ENCODE measurements at regions not wholly inside any gene's neighbourhood (a gene's known extent, or its start where the extent isn't known, plus 50 kb on each side); places are given as distances from the start of the nearest gene placed in this dataset.

DNA sequence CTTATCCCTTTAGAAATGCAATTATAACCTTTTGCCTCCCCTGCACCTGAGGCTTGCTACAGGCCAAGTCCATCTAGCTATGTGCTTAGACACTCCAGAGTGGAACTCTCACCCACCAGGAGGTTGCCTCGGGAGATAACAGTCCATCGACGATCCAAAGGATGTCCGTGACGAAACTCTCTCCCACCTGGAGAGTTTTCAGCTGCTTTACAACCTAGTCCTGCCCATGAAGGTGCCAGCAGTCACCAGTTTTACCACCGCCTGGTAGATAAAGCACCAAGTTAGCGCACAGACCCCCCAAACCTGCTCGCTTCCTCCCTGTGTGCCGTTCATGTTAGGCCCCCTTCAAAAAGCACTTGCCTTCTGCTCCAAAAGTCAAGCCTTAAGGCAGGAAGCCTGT, 53.1 kb upstream of the SHISAL1 start:
- Histone ChIP-seq H3K27me3 (ENCODE audit: insufficient read depth, poor library complexity, severe bottlenecking) (no peaks in the 10 kb centered on the region), H3K9me3 (ENCODE audit: severe bottlenecking) (no peaks in the 10 kb centered on the region), H3K4me1 (ENCODE audit: insufficient read depth, poor library complexity, severe bottlenecking) (peaks cover 23% of the 10 kb centered on the region), H3K4me3 (ENCODE audit: severe bottlenecking) (no peak overlapping the region), H3K27ac (ENCODE audit: poor library complexity, severe bottlenecking) (peak overlapping the region; percentile 98), H3K36me3 (ENCODE audit: low read depth) (no peaks in the 10 kb centered on the region)
- DNase-seq (ENCODE audit: low spot score) (peak; percentile 9), ATAC-seq (ENCODE audit: low read depth) (no peak)
- TF ChIP-seq, protein P1, sequence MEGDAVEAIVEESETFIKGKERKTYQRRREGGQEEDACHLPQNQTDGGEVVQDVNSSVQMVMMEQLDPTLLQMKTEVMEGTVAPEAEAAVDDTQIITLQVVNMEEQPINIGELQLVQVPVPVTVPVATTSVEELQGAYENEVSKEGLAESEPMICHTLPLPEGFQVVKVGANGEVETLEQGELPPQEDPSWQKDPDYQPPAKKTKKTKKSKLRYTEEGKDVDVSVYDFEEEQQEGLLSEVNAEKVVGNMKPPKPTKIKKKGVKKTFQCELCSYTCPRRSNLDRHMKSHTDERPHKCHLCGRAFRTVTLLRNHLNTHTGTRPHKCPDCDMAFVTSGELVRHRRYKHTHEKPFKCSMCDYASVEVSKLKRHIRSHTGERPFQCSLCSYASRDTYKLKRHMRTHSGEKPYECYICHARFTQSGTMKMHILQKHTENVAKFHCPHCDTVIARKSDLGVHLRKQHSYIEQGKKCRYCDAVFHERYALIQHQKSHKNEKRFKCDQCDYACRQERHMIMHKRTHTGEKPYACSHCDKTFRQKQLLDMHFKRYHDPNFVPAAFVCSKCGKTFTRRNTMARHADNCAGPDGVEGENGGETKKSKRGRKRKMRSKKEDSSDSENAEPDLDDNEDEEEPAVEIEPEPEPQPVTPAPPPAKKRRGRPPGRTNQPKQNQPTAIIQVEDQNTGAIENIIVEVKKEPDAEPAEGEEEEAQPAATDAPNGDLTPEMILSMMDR (IDR thresholded peaks at IDR 0.05; ENCODE audit: poor library complexity, severe bottlenecking): no peak

DNA sequence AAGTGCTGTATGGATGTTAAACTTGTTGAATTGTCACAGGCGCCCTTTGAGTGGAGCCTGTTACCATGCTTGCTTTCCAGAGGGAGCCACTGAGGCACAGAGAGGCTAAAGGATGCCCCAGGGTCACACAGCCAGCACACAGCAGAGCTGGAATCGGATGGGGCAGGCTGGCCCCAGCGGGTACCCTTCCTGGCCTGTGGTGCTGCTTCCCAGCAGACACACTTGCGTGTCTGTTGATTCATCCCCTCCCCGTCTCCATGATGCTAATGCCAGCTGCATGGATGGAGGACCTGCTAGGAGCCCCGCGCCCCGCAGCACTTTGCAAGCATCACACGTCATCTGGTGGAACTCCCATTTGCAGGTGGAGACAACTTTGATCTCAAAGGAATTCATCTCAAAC, 52.4 kb upstream of the SHISAL1 start:
- no peak overlapping the region for H3K4me3 ChIP-seq (ENCODE audit: severe bottlenecking)
- no peak for ATAC-seq (ENCODE audit: low read depth)
- no peaks in the 10 kb centered on the region for H3K36me3 ChIP-seq (ENCODE audit: low read depth)

DNA sequence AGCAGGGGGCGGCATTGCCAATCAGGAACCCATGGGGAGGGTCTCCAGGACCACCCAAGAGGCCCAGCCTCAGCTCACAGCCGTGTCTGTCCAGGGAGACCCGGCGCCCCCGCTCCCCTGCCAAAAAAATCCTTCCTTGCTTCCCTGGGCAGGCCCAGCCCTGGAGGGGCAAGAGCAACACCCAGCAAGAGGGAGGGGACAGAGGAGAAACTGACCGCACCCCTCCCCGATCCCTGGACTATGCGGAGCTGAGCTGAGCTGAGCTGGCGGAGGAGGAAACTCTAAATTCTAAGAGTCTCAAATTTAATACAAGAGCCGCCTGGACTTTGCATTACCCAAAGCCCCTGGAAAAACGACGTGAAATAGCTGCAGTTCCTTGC, 52.0 kb upstream of the SHISAL1 start:
- H3K9me3 ChIP-seq (ENCODE audit: severe bottlenecking): no peaks in the 10 kb centered on the region
- TF ChIP-seq, protein P1 (IDR thresholded peaks at IDR 0.05; ENCODE audit: poor library complexity, severe bottlenecking): no peak
- DNase-seq (ENCODE audit: low spot score) (peak; percentile 33), ATAC-seq (ENCODE audit: low read depth) (no peak)
- H3K36me3 ChIP-seq (ENCODE audit: low read depth): no peaks in the 10 kb centered on the region
- H3K4me1 ChIP-seq (ENCODE audit: insufficient read depth, poor library complexity, severe bottlenecking): peaks cover 33% of the 10 kb centered on the region
- peak overlapping the region; percentile 98 for H3K27ac ChIP-seq (ENCODE audit: poor library complexity, severe bottlenecking)
- no peak overlapping the region for H3K4me3 ChIP-seq (ENCODE audit: severe bottlenecking)
- no peaks in the 10 kb centered on the region for H3K27me3 ChIP-seq (ENCODE audit: insufficient read depth, poor library complexity, severe bottlenecking)

More for the DNA sequence above, 52.4 kb upstream of the SHISAL1 start:
- Histone ChIP-seq H3K27ac (ENCODE audit: poor library complexity, severe bottlenecking) (peak overlapping the region; percentile 98), H3K9me3 (ENCODE audit: severe bottlenecking) (no peaks in the 10 kb centered on the region), H3K4me1 (ENCODE audit: insufficient read depth, poor library complexity, severe bottlenecking) (peaks cover 29% of the 10 kb centered on the region), H3K27me3 (ENCODE audit: insufficient read depth, poor library complexity, severe bottlenecking) (no peaks in the 10 kb centered on the region)
- TF ChIP-seq, protein P1 (IDR thresholded peaks at IDR 0.05; ENCODE audit: poor library complexity, severe bottlenecking): no peak
- peak; percentile 25 for DNase-seq (ENCODE audit: low spot score)

DNA sequence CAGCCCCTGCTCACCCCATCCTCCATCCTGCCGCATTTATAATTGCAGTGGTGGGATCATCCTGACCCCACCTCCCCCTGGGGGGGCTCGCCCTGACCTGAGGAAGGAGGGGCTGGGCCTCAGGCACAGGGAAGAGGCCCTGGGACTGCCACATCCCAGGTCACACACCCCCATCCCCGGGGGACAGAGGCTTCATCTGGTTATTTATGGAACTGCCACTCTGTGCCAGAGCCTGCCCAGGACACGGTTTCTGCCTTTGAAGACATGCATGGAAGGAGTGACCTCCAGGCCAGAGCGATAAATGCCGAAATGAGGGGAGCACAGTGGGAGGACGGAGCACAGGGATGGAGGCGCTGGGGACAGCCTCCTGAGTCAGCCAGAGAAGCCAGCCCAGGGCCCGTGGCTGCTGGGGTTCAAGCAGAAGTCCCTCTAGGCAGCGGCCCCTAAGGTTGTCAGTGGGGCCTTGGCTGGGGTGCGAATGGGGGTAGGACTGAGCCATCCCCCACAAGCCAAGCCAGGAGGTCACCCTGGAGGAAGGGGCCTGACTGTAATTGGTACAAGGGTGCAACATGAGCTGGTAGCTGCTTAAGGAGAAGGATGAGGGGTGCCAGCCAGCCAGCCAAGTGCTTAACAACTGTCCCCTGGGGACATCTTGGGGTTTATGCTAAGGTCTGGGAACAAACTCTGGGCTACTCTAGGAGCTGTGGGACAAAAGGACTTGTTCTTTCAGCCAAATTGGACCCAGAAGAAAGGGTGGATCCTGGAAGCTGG, 51.4 kb upstream of the SHISAL1 start:
- no peak overlapping the region for H3K4me3 ChIP-seq (ENCODE audit: severe bottlenecking)
- no peaks in the 10 kb centered on the region for H3K9me3 ChIP-seq (ENCODE audit: severe bottlenecking)
- TF ChIP-seq, protein P1 (IDR thresholded peaks at IDR 0.05; ENCODE audit: poor library complexity, severe bottlenecking): no peak
- H3K27me3 ChIP-seq (ENCODE audit: insufficient read depth, poor library complexity, severe bottlenecking): no peaks in the 10 kb centered on the region
- ATAC-seq (ENCODE audit: low read depth) (no peak), DNase-seq (ENCODE audit: low spot score) (peak; percentile 32)
- H3K4me1 ChIP-seq (ENCODE audit: insufficient read depth, poor library complexity, severe bottlenecking): peaks cover 35% of the 10 kb centered on the region
- no peaks in the 10 kb centered on the region for H3K36me3 ChIP-seq (ENCODE audit: low read depth)
- H3K27ac ChIP-seq (ENCODE audit: poor library complexity, severe bottlenecking): peak overlapping the region; percentile 98

Measured in RWPE2 (cell line).